Ascending aorta (tissue), 2 donors: ENCODE measurements at regions not wholly inside any gene's neighbourhood (a gene's known extent, or its start where the extent isn't known, plus 50 kb on each side); places are given as distances from the start of the nearest gene placed in this dataset.

ENCODE experiments used
- DNase-seq, 2 donors: peaks; one replicate each; pipeline ENCODE4 v3.0.0-alpha.2; 2019; ENCODE audit warnings: low spot score in 2 of 2
- H3K27ac ChIP-seq, 2 donors: fragments of 200-600 bp; sonication (generic); one replicate each; pipeline ENCODE4 v1.5.1; 2016 to 2017; ENCODE audit warnings: mild to moderate bottlenecking in 1 of 2
- H3K27me3 ChIP-seq: fragments of 200-600 bp; sonication (generic); one replicate; pipeline ENCODE4 v1.5.1; 2017
- H3K36me3 ChIP-seq, 2 donors: fragments of 200-600 bp; sonication (generic); one replicate each; pipeline ENCODE4 v1.5.1; 2016
- H3K4me1 ChIP-seq, 2 donors: fragments of 200-600 bp; sonication (generic); one replicate each; pipeline ENCODE4 v1.5.1; 2016 to 2017; ENCODE audit warnings: mild to moderate bottlenecking in 1 of 2
- H3K4me3 ChIP-seq, 2 donors: fragments of 200-600 bp; sonication (generic); one replicate each; pipeline ENCODE4 v1.5.1; 2016 to 2017; ENCODE audit warnings: mild to moderate bottlenecking in 1 of 2
- H3K9me3 ChIP-seq, 2 donors: fragments of 200-600 bp; sonication (generic); one replicate each; pipeline ENCODE4 v1.5.1; 2016
- CTCF ChIP-seq, 3 experiments: fragments of 200-600 bp in 2 of 3; fragments of 450-650 bp in 1 of 3; sonication (generic) in 2 of 3; IDR thresholded peaks; one replicate each; pipeline ENCODE4 v1.5.1; 2016 to 2019; ENCODE audit warnings: antibody characterized with exemption in 3 of 3, mild to moderate bottlenecking in 1 of 3, moderate library complexity in 1 of 3
- intact Hi-C: fragments of 100-400 bp; cut with DNase I; formaldehyde crosslinking; loops from one replicate; pipeline ENCODE4 v1.15.1; 2023

- no peaks in the 10 kb centered on the region for H3K27me3 ChIP-seq
- intact Hi-C loops = no loop called here
- H3K4me3 ChIP-seq = no peak overlapping the region
- H3K36me3 ChIP-seq = no peaks in the 10 kb centered on the region
- no peak overlapping the region for H3K27ac ChIP-seq
- TF ChIP-seq CTCF (IDR thresholded peaks at IDR 0.05) = no peak
- H3K9me3 ChIP-seq = no peaks in the 10 kb centered on the region
- no peaks in the 10 kb centered on the region for H3K4me1 ChIP-seq
- DNase-seq = no peak
These were observed 402.3 kb upstream of the ZNF608 start for GRCh38 chr5:125148706-125149105.

DNA sequence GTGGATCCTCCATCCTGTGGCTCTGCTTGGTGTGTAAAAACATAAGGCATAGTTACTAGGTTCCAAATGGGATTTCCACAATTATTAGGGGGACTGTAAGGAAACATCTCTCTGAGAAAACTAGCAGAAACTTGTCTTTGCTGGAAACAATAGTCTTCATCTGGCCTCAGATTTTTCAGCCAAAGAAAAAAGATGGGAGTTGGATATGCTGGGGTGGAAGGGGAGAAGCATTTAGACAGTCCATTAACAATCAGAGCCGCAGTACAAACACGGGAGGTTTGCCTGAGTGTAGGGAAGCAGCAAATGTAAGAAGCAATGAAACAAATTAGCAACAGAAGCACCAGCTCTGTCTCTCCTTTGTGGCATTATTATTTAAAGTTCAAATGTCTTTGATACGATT, 402.7 kb upstream of the ZNF608 start:
- Histone ChIP-seq H3K4me1 (no peaks in the 10 kb centered on the region), H3K27me3 (no peaks in the 10 kb centered on the region), H3K36me3 (no peaks in the 10 kb centered on the region), H3K9me3 (no peaks in the 10 kb centered on the region), H3K4me3 (no peak overlapping the region), H3K27ac (no peak overlapping the region)
- TF ChIP-seq CTCF (IDR thresholded peaks at IDR 0.05) = no peak
- intact Hi-C loops = no loop called here
- DNase-seq = no peak

GRCh38 chr5:125149527-125149926, 403.1 kb upstream of the ZNF608 start:
- Histone ChIP-seq H3K4me1 (no peaks in the 10 kb centered on the region), H3K9me3 (no peaks in the 10 kb centered on the region), H3K4me3 (no peak overlapping the region), H3K27ac (no peak overlapping the region), H3K36me3 (no peaks in the 10 kb centered on the region), H3K27me3 (no peaks in the 10 kb centered on the region)
- DNase-seq = no peak
- no peak for TF ChIP-seq CTCF (IDR thresholded peaks at IDR 0.05)
- intact Hi-C loops = no loop called here

DNA sequence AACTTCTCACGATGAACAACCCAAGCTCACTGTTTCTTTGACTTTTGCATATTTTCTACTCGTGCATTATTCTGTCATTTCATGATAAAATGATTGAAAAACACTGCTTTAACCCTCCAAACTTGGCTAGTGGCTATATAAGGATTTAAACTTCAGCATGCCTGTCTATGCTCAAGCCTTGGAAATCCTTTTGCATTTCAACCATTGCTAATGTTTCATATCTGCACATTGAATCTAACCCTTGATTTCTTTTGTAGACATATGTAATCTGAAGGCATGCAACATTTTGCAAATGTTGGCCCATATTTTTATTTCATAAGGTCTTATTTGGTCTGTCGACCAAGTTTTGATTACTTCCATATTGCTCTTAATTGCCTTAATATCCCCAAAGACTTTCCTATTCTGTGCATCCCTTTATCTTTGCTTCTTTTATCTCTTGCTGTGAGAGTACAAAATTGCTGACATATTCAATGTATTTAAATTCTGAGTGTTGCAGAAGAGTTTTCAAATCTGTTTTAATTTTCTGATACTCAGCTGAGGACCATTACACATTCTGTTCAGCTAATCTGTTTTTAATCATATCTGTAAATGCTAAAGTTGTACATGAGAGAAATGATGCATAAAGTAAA, 403.7 kb upstream of the ZNF608 start:
- Histone ChIP-seq H3K4me1 (no peaks in the 10 kb centered on the region), H3K27me3 (no peaks in the 10 kb centered on the region), H3K27ac (no peak overlapping the region), H3K4me3 (no peak overlapping the region), H3K9me3 (no peaks in the 10 kb centered on the region), H3K36me3 (no peaks in the 10 kb centered on the region)
- intact Hi-C loops = no loop called here
- no peak for DNase-seq
- no peak for TF ChIP-seq CTCF (IDR thresholded peaks at IDR 0.05)

DNA sequence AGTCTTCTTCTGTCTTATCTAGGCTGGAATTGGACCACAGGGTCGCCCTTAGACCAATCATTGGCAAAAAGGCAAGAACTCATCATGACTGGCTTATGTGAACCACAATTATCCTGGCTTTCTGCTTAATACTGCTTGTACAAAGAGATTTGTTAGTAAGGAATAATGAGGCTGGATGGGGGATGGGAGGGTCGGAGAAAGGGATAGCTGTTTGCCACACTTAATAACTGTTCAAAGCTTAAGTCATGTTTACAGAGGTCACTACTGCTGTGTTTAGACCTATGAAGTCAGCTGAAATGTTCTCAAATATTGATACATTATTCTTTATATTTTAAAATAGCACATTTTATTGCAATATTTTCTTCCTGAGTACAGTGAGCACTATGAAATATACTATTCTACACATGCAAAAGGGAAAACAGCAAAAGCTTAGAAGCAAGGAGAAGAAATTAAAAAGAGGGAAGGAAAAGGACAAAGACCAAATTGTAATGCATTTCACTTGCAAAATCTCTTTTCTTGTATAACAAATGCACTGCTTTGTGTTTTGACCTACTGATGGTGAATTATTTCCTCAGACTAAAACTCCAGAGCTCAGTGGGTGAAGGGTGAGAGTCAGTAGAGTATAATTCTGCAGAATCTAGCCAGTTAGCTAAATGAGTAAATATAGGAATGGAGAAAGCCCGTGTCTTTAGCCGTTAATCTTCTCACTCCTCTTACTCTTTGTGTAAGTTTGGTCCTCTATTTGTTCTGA, 404.9 kb upstream of the ZNF608 start:
- H3K9me3 ChIP-seq = no peaks in the 10 kb centered on the region
- H3K27ac ChIP-seq = no peak overlapping the region
- no peaks in the 10 kb centered on the region for H3K4me1 ChIP-seq
- no peaks in the 10 kb centered on the region for H3K27me3 ChIP-seq
- intact Hi-C loops = no loop called here
- TF ChIP-seq CTCF (IDR thresholded peaks at IDR 0.05) = no peak
- no peak for DNase-seq
- no peak overlapping the region for H3K4me3 ChIP-seq
- no peaks in the 10 kb centered on the region for H3K36me3 ChIP-seq
